HCT116 (cell line): ENCODE measurements at regions not wholly inside any gene's neighbourhood (a gene's known extent, or its start where the extent isn't known, plus 50 kb on each side); places are given as distances from the start of the nearest gene placed in this dataset.

ENCODE experiments used
- ATAC-seq: fragments of 200-7000 bp; cut with Tn5 transposase; 2 replicates; pipeline ENCODE4 v1.9.1; 2020; ENCODE audit warnings: mild to moderate bottlenecking, moderate library complexity
- BruUV-seq: library from RNA; stranded (reverse); fragments of 400-500 nt; replicated peaks from 2 replicates; lab custom pipeline; 2021; lab: Mats Ljungman, UMichigan
- CTCF ChIA-PET: fragments of 300-600 bp; sonication (Branson Sonifier 250); formaldehyde crosslinking; loops from one replicate; lab custom pipeline; 2021; ENCODE audit warnings: antibody characterized with exemption; lab: Charles Lee
- POLR2A ChIA-PET: fragments of 300-600, 350-600 bp; sonication (Branson Sonifier 250); formaldehyde crosslinking; loops from one replicate; lab custom pipeline; 2021; ENCODE audit warnings: antibody characterized with exemption; lab: Charles Lee
- RAD21 ChIA-PET, 2 experiments: fragments of 300-600 bp; sonication (Branson Sonifier 250); formaldehyde crosslinking; loops; one replicate each; lab custom pipeline; 2023; ENCODE audit warnings: low total read pairs in 2 of 2; ENCODE audit not compliant: uncharacterized antibody in 2 of 2, unreplicated experiment in 2 of 2, low non-redundant PET in 1 of 2; lab: Charles Lee
- DNase-seq: peaks from one replicate; pipeline ENCODE4 v3.0.0-alpha.2; 2010; ENCODE audit warnings: low read depth, low spot score
- H2AFZ ChIP-seq: fragments of 200-600 bp; shearing (Covaris generic), sonication (generic); 2 replicates; pipeline ENCODE4 v1.6.1; 2017; ENCODE audit warnings: low read depth, mixed run types, mixed read lengths, antibody characterized with exemption, low read length; ENCODE audit not compliant: poor library complexity, severe bottlenecking
- H3K27ac ChIP-seq: 2 replicates; pipeline ENCODE4 v1.5.1; 2012; ENCODE audit warnings: low read depth, low read length
- H3K27me3 ChIP-seq: fragments of 200-600 bp; sonication (generic); 2 replicates; pipeline ENCODE4 v1.6.1; 2016; ENCODE audit warnings: mixed run types, low read length, mixed read lengths; ENCODE audit not compliant: insufficient read depth
- H3K36me3 ChIP-seq, 2 experiments: fragments of 200-500 bp in 1 of 2; fragments of 200-600 bp in 1 of 2; sonication (Bioruptor generic) in 1 of 2; sonication (generic) in 1 of 2; 2 replicates each; pipeline versions ENCODE4 v1.5.1 to v1.6.1; 2014 to 2016; ENCODE audit warnings: low read length in 2 of 2, inconsistent platforms in 1 of 2, mixed read lengths in 1 of 2, mixed run types in 1 of 2; ENCODE audit not compliant: insufficient read depth in 2 of 2, control insufficient read depth in 1 of 2
- H3K4me1 ChIP-seq, 2 experiments: fragments of 200-600 bp in 1 of 2; sonication (generic) in 1 of 2; 2 replicates each; pipeline versions ENCODE4 v1.5.1 to v1.6.1; 2012 to 2017; ENCODE audit warnings: low read length in 2 of 2, inconsistent platforms in 1 of 2, mild to moderate bottlenecking in 1 of 2, mixed read lengths in 1 of 2, mixed run types in 1 of 2, moderate library complexity in 1 of 2; ENCODE audit not compliant: insufficient read depth in 2 of 2, control insufficient read depth in 1 of 2
- H3K4me2 ChIP-seq: fragments of 200-600 bp; sonication (generic); 2 replicates; pipeline ENCODE4 v1.6.1; 2017; ENCODE audit warnings: mixed run types, low read length, mixed read lengths
- H3K4me3 ChIP-seq, 2 experiments: fragments of 200-600 bp in 1 of 2; sonication (generic) in 1 of 2; replicated peaks in 1 of 2; 2 replicates each; pipeline ENCODE4 v1.5.1; 2011 to 2016; ENCODE audit warnings: low read length in 2 of 2, control low read depth in 1 of 2, low read depth in 1 of 2, mild to moderate bottlenecking in 1 of 2, mixed read lengths in 1 of 2, mixed run types in 1 of 2
- H3K79me2 ChIP-seq: fragments of 200-600 bp; sonication (generic); 2 replicates; pipeline ENCODE4 v1.6.1; 2017; ENCODE audit warnings: mild to moderate bottlenecking, mixed run types, low read length, moderate library complexity, mixed read lengths; ENCODE audit not compliant: insufficient read depth
- H3K9ac ChIP-seq: fragments of 200-600 bp; sonication (generic); 2 replicates; pipeline ENCODE4 v1.6.1; 2016; ENCODE audit warnings: low read length, mixed read lengths
- H3K9me2 ChIP-seq: fragments of 200-600 bp; sonication (generic), shearing (Covaris generic); 2 replicates; pipeline ENCODE4 v1.6.1; 2017; ENCODE audit warnings: mixed run types, mild to moderate bottlenecking, moderate library complexity; ENCODE audit not compliant: insufficient read depth
- H3K9me3 ChIP-seq, 2 experiments: fragments of 200-500 bp in 1 of 2; fragments of 200-600 bp in 1 of 2; sonication (Bioruptor generic) in 1 of 2; sonication (generic) in 1 of 2; 2 replicates each; pipeline ENCODE4 v1.6.1; 2014 to 2017; ENCODE audit warnings: low read length in 2 of 2, mixed read lengths in 2 of 2, inconsistent platforms in 1 of 2, low read depth in 1 of 2, mild to moderate bottlenecking in 1 of 2, mixed run types in 1 of 2, moderate library complexity in 1 of 2; ENCODE audit not compliant: control insufficient read depth in 1 of 2, insufficient read depth in 1 of 2
- H4K20me1 ChIP-seq: fragments of 200-600 bp; sonication (generic), shearing (Covaris generic); 2 replicates; pipeline ENCODE4 v1.6.1; 2017; ENCODE audit warnings: mixed run types, mild to moderate bottlenecking, moderate library complexity; ENCODE audit not compliant: insufficient read depth
- CBX3 ChIP-seq: IDR thresholded peaks from 2 replicates; pipeline ENCODE4 v1.6.1; 2012; ENCODE audit warnings: low read depth
- EZH2 ChIP-seq: fragments of 200-600 bp; sonication (generic); IDR thresholded peaks from 2 replicates; pipeline ENCODE4 v1.6.1; 2017; ENCODE audit warnings: antibody characterized with exemption, mixed run types
- EZH2phosphoT487 ChIP-seq: fragments of 200-600 bp; IDR thresholded peaks from 2 replicates; pipeline ENCODE4 v1.6.1; 2018; ENCODE audit warnings: antibody characterized with exemption, borderline replicate concordance
- FOSL1 ChIP-seq: IDR thresholded peaks from 2 replicates; pipeline ENCODE4 v1.6.1; 2012; ENCODE audit warnings: low read depth
- REST ChIP-seq: IDR thresholded peaks from 2 replicates; pipeline ENCODE4 v1.6.1; 2012; ENCODE audit warnings: low read depth
- SP1 ChIP-seq: IDR thresholded peaks from 2 replicates; pipeline ENCODE4 v1.6.1; 2012; ENCODE audit warnings: low read depth
- SRF ChIP-seq: IDR thresholded peaks from 2 replicates; pipeline ENCODE4 v1.6.1; 2012; ENCODE audit warnings: low read depth
- YY1 ChIP-seq: IDR thresholded peaks from 2 replicates; pipeline ENCODE4 v1.6.1; 2011; ENCODE audit warnings: low read length, low read depth, moderate library complexity, mild to moderate bottlenecking; ENCODE audit not compliant: insufficient replicate concordance; ENCODE audit errors: extremely low read depth
- ZFX ChIP-seq: fragments of 450-650 bp; IDR thresholded peaks from 2 replicates; pipeline ENCODE4 v1.6.1; 2017
- ZNF274 ChIP-seq: fragments of 200-500 bp; sonication (Bioruptor generic); IDR thresholded peaks from 2 replicates; pipeline ENCODE4 v1.6.1; 2014; ENCODE audit warnings: mild to moderate bottlenecking, low read depth, low read length, inconsistent platforms
- intact Hi-C: fragments of 100-400 bp; cut with micrococcal nuclease; formaldehyde crosslinking; loops from 2 replicates; pipeline ENCODE4 v1.10.0; 2022
- TF ChIP-seq, protein P1 (sequence below): IDR thresholded peaks from 2 replicates; pipeline ENCODE4 v1.6.1; 2012

DNA sequence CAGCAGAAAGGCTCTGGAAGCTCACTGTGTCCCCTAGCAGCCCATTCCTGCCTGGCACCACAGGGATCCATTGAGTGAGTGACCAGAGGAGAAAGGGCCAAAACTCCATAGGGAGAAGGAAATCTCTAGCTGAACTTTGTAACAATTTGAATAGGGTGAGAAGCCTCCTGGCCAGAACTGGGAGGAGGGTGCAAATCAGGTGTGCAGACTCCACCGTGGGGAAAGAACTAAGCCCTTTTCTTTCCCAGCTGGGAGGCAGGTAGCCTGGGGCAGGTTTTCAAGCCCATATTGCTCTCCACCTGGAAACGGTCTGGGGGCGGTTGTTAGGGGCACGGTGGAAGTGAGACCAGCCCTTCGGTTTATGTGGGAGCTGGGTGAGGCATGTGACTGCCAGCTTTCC lies 227.2 kb downstream of the SNCA start:
- H3K9ac ChIP-seq, result no peak overlapping the region
- no peaks in the 10 kb centered on the region for H3K9me3 ChIP-seq
- no peak overlapping the region for H2AFZ ChIP-seq
- H3K27me3 ChIP-seq, result no peaks in the 10 kb centered on the region
- no peak overlapping the region for H3K27ac ChIP-seq
- DNase-seq (no peak), ATAC-seq (no peak)
- no peaks in the 10 kb centered on the region for H3K36me3 ChIP-seq
- no TSS peak for BruUV-seq
- H3K4me1 ChIP-seq, result no peaks in the 10 kb centered on the region
- no peaks in the 10 kb centered on the region for H4K20me1 ChIP-seq
- TF ChIP-seq CBX3 (no peak), REST (no peak), YY1 (no peak), FOSL1 (no peak), EZH2 (no peak), EZH2phosphoT487 (no peak), SP1 (no peak), ZFX (no peak), SRF (no peak), ZNF274 (no peak)
- TF ChIP-seq, protein P1, sequence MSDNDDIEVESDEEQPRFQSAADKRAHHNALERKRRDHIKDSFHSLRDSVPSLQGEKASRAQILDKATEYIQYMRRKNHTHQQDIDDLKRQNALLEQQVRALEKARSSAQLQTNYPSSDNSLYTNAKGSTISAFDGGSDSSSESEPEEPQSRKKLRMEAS, result no peak
- no peaks in the 10 kb centered on the region for H3K79me2 ChIP-seq
- no peak overlapping the region for H3K4me2 ChIP-seq
- H3K9me2 ChIP-seq, result no peaks in the 10 kb centered on the region
- ChIA-PET POLR2A (no interaction called here), CTCF (interaction anchor here (0.7 kb wide), 1 partner anchor 31 kb away, joined by 3 read pairs; no protein-coding TSS in a partner anchor), RAD21 (no interaction called here)
- H3K4me3 ChIP-seq, result no peak overlapping the region
- intact Hi-C loops, result no loop called here
